Thoracic aorta (tissue), 2 donors: ENCODE measurements at regions not wholly inside any gene's neighbourhood (a gene's known extent, or its start where the extent isn't known, plus 50 kb on each side); places are given as distances from the start of the nearest gene placed in this dataset.

Source experiments
- ATAC-seq: fragments of 150-250 bp; one replicate; pipeline ENCODE4 v1.8.0; 2017; ENCODE audit warnings: low read depth; ENCODE audit not compliant: insufficient number of reproducible peaks, low FRiP score
- DNase-seq: peaks from one replicate; pipeline ENCODE4 v3.0.0-alpha.2; 2020; ENCODE audit warnings: low spot score
- H3K27ac ChIP-seq, 2 donors: fragments of 200-600 bp; sonication (generic); 1 replicate in 1 of 2; 2 replicates in 1 of 2; pipeline ENCODE4 v1.5.1; 2016; ENCODE audit warnings: mild to moderate bottlenecking in 2 of 2, moderate library complexity in 2 of 2
- H3K27me3 ChIP-seq: fragments of 200-600 bp; sonication (generic); replicated peaks from 2 replicates; pipeline ENCODE4 v1.6.0; 2016; ENCODE audit warnings: mild to moderate bottlenecking; ENCODE audit not compliant: insufficient read depth
- H3K36me3 ChIP-seq: fragments of 200-600 bp; sonication (generic); one replicate; pipeline ENCODE4 v1.5.1; 2016
- H3K4me1 ChIP-seq, 2 donors: fragments of 200-600 bp; sonication (generic); 1 replicate in 1 of 2; 2 replicates in 1 of 2; pipeline versions ENCODE4 v1.5.1 to v1.6.0; 2016; ENCODE audit warnings: low read depth in 2 of 2, mild to moderate bottlenecking in 1 of 2; ENCODE audit not compliant: control insufficient read depth in 1 of 2
- H3K4me3 ChIP-seq: fragments of 200-600 bp; sonication (generic); 2 replicates; pipeline ENCODE4 v1.5.1; 2016; ENCODE audit warnings: mild to moderate bottlenecking
- H3K9me3 ChIP-seq: fragments of 200-600 bp; sonication (generic); 2 replicates; pipeline ENCODE4 v1.5.1; 2016
- TF ChIP-seq, protein P1 (sequence below): fragments of 200-600 bp; sonication (generic); IDR thresholded peaks from one replicate; pipeline ENCODE4 v1.5.1; 2019; ENCODE audit warnings: antibody characterized with exemption

DNA sequence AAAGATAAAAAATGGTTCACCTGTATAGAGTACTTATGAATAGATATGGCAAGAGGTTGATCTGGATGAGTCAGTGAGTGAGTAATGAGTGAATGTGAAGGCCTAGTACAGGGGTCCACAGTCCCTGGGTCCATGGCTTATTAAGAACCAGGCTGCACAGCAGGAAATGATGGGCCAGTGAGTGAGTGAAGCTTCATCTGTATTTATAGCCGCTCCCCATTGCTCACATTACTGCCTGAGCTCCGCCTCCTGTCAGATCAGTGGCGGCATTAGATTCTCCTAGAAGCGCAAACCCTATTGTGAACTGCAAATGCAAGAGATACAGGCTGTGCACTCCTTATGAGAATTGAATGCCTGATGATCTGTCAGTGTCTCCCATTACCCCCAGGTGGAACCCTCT, 307.7 kb upstream of the ZNF608 start:
- no peak for ATAC-seq
- TF ChIP-seq, protein P1, sequence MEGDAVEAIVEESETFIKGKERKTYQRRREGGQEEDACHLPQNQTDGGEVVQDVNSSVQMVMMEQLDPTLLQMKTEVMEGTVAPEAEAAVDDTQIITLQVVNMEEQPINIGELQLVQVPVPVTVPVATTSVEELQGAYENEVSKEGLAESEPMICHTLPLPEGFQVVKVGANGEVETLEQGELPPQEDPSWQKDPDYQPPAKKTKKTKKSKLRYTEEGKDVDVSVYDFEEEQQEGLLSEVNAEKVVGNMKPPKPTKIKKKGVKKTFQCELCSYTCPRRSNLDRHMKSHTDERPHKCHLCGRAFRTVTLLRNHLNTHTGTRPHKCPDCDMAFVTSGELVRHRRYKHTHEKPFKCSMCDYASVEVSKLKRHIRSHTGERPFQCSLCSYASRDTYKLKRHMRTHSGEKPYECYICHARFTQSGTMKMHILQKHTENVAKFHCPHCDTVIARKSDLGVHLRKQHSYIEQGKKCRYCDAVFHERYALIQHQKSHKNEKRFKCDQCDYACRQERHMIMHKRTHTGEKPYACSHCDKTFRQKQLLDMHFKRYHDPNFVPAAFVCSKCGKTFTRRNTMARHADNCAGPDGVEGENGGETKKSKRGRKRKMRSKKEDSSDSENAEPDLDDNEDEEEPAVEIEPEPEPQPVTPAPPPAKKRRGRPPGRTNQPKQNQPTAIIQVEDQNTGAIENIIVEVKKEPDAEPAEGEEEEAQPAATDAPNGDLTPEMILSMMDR = no peak
- no peaks in the 10 kb centered on the region for H3K9me3 ChIP-seq
- H3K27ac ChIP-seq = no peak overlapping the region
- no peaks in the 10 kb centered on the region for H3K27me3 ChIP-seq
- no peak overlapping the region for H3K4me3 ChIP-seq
- H3K4me1 ChIP-seq = peaks cover 3 to 18% of the 10 kb centered on the region in 2 donors
- H3K36me3 ChIP-seq = no peaks in the 10 kb centered on the region
- DNase-seq = no peak

DNA sequence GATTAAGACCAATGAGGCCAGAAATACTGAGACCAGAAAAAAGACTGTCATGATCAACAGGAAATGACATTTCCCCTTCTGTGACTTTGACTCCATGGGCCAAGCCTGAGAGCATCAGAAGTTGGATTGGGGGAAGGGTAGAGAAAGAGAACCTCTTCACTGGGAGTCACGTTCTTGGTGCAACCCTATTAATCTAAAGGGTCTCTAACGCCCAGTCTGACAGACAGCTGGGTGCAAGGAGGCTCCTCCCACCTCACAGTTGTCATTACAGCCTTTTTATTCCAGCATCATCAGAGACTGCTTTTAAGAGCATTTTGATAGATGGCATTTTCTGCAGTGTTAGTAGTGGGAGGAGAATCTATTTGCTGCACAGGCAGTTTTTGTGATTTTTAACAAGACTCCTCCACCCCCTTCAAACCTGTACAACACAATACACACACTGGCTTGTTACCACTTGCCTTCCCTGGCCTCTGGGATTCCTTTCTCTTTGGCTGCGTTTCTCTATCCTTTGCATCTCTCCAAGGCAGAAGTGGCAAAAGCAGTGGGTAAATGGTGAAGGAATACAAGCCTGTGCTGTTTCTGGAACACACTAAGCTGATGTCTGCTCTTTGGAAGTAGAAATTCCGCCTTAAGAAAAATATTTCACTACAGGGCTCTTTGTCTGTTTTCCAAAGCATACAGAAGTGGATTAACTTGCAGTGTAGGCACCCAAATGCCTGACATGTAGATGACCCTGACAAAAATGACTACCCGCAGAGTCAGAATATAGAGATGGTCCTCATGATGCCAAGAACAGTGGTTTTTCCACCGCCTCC, 310.4 kb upstream of the ZNF608 start:
- Histone ChIP-seq H3K9me3 (no peaks in the 10 kb centered on the region), H3K27me3 (no peaks in the 10 kb centered on the region), H3K36me3 (no peaks in the 10 kb centered on the region), H3K4me3 (no peak overlapping the region), H3K27ac (no peak overlapping the region), H3K4me1 (peaks cover 3 to 18% of the 10 kb centered on the region in 2 donors)
- TF ChIP-seq, protein P1 = no peak
- no peak for DNase-seq
- ATAC-seq = no peak

DNA sequence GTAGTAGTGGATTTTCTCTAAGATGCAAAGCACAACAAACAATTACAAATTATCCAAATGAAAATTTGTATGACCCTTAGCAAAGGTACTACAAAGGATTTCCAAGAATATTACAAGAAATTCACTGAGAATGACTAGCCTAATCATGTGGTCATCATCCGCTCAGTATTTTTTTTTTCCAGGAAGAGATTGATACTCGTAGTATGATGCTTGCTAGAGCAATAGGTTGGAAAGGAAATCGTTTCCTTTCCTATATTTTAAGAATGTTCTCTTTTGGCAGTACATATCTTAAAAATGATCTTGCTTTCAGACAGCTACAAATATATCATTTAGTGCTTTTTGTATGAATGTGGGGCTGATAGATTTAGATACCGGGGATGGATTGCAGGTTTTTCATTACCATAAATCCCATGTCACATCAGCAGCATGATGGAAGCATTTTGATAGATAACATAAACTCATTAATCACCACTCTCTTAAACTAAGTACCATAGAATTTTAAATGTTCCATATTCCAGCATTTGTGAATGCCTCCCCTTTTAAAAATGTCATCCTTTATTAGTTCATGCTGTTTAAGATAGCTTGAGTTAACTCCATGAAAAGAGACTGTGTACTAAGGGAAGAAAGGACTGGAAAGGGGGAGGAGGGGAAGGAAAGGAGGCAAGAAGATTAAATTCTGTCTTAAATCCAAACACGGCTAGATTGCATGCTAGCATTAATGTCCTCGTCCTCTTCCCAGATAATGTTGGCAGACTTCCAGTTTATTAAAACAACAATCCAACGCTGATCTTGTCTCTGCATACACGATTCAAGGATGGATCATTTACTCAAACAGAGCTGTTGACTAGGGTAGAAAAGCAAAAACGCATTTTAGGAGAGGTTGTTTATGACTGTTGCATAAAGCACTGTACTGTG, 311.7 kb upstream of the ZNF608 start:
- H3K36me3 ChIP-seq = no peaks in the 10 kb centered on the region
- peaks cover 3 to 18% of the 10 kb centered on the region in 2 donors for H3K4me1 ChIP-seq
- no peaks in the 10 kb centered on the region for H3K9me3 ChIP-seq
- DNase-seq (no peak), ATAC-seq (no peak)
- TF ChIP-seq, protein P1 = no peak
- H3K27ac ChIP-seq = no peak overlapping the region
- H3K27me3 ChIP-seq = no peaks in the 10 kb centered on the region
- H3K4me3 ChIP-seq = no peak overlapping the region

DNA sequence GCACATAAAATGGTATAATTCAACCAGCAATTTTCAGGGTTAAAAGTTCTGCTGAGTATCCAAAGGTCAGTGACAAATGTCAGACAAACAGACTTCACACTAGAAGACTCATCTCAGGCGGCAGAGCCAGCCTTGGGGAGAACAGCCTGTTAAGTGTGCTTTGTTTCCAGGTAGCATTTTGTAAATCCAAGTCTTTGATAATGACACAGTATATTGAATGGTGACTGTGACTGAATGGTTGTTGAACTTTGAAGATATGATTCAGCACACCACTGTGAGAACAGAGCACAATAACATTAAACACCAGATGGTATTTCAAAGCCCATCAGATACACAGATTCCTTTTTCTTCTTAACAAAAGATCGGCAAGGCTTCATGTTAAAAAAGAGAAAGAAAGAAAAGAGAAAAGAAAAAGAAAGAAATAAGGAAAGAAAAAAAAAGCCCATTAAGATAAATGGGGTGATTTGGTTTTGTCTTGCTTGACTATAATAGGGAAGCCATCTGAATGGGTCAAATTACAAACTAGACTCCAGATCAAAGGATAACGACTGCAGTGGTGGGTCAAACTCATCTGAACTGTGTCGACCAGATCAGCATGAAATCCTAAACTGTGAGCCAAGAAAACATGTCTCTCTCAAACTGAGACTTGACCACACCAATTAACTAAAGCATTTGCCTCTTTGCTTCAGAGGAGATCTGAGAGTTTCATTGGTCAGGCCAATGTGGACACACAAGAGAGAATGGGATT, 313.0 kb upstream of the ZNF608 start:
- H3K9me3 ChIP-seq = no peaks in the 10 kb centered on the region
- ATAC-seq = no peak
- no peaks in the 10 kb centered on the region for H3K36me3 ChIP-seq
- no peak overlapping the region for H3K4me3 ChIP-seq
- no peak overlapping the region for H3K27ac ChIP-seq
- no peaks in the 10 kb centered on the region for H3K27me3 ChIP-seq
- DNase-seq = no peak
- peaks cover 3 to 18% of the 10 kb centered on the region in 2 donors for H3K4me1 ChIP-seq
- TF ChIP-seq, protein P1 = no peak
